Brain microvascular endothelial cell (primary cell): ENCODE measurements at regions not wholly inside any gene's neighbourhood (a gene's known extent, or its start where the extent isn't known, plus 50 kb on each side); places are given as distances from the start of the nearest gene placed in this dataset.
A peak's percentile ranks its signal among the peaks of the same experiment; 100 is the strongest.

Experiments used
- DNase-seq: peaks from one replicate; pipeline ENCODE4 v3.0.0-alpha.2; 2020
- H3K27ac ChIP-seq: fragments of 250-450 bp; sonication (Bioruptor Pico); 2 replicates; pipeline ENCODE4 v1.5.1; 2020; ENCODE audit warnings: mild to moderate bottlenecking, moderate library complexity
- H3K27me3 ChIP-seq: fragments of 250-450 bp; sonication (Bioruptor Pico); replicated peaks from 2 replicates; pipeline ENCODE4 v1.5.1; 2020; ENCODE audit warnings: mild to moderate bottlenecking
- H3K36me3 ChIP-seq: fragments of 250-450 bp; sonication (Bioruptor Pico); replicated peaks from 2 replicates; pipeline ENCODE4 v1.5.1; 2020; ENCODE audit warnings: mild to moderate bottlenecking
- H3K4me3 ChIP-seq: 2 replicates; pipeline ENCODE4 v1.5.1; 2011; ENCODE audit warnings: low read depth, mild to moderate bottlenecking, control low read depth, low read length, moderate library complexity
- in situ Hi-C: cut with HindIII; loops from 2 replicates; pipeline ENCODE4 v1.10.0; 2017; ENCODE audit warnings: low sequenced_read_pairs, low pct_ligation_motif_present
- TF ChIP-seq, protein P1 (sequence below): IDR thresholded peaks from 2 replicates; pipeline ENCODE4 v1.5.1; 2011; ENCODE audit warnings: low read depth, mild to moderate bottlenecking, moderate library complexity, low read length, control low read depth, inconsistent platforms; ENCODE audit errors: missing control alignments

DNA sequence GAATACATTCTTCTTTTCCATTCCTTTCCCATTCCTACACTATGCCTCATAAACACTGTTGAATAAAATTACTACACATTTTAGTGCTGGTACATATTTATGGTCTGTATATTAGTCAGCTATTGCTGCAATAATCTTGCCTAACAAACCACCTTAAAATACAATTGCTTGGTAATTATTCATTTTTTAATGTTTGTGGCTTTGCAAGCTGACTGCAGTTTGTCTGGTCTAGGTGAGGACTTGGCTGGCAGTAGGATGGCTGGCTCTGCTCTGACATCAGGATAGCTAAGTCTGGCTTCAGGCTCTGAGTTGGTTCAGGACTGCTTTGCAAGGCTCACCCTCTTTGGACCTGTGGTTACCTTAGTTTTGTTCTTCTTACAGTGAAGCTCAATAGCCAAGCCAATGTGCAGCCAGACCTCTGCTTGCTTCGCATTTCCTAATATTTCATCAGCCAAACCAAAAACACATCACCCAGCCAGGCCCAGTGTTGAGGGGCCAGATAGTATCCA, 913.4 kb upstream of the RAG2 start:
- in situ Hi-C loops: no loop called here
- no peaks in the 10 kb centered on the region for H3K36me3 ChIP-seq
- H3K4me3 ChIP-seq: no peak overlapping the region

GRCh38 chr11:37509506-37509905, 911.5 kb upstream of the RAG2 start:
- no peak overlapping the region for H3K4me3 ChIP-seq
- DNase-seq: no peak
- in situ Hi-C loops: no loop called here
- no peaks in the 10 kb centered on the region for H3K36me3 ChIP-seq
- TF ChIP-seq, protein P1, sequence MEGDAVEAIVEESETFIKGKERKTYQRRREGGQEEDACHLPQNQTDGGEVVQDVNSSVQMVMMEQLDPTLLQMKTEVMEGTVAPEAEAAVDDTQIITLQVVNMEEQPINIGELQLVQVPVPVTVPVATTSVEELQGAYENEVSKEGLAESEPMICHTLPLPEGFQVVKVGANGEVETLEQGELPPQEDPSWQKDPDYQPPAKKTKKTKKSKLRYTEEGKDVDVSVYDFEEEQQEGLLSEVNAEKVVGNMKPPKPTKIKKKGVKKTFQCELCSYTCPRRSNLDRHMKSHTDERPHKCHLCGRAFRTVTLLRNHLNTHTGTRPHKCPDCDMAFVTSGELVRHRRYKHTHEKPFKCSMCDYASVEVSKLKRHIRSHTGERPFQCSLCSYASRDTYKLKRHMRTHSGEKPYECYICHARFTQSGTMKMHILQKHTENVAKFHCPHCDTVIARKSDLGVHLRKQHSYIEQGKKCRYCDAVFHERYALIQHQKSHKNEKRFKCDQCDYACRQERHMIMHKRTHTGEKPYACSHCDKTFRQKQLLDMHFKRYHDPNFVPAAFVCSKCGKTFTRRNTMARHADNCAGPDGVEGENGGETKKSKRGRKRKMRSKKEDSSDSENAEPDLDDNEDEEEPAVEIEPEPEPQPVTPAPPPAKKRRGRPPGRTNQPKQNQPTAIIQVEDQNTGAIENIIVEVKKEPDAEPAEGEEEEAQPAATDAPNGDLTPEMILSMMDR: no peak
- no peaks in the 10 kb centered on the region for H3K27me3 ChIP-seq
- no peak overlapping the region for H3K27ac ChIP-seq

More for the DNA sequence above, 913.4 kb upstream of the RAG2 start:
- Histone ChIP-seq H3K27ac (peak overlapping the region; percentile 30), H3K27me3 (no peaks in the 10 kb centered on the region)
- TF ChIP-seq, protein P1: no peak
- DNase-seq: no peak

DNA sequence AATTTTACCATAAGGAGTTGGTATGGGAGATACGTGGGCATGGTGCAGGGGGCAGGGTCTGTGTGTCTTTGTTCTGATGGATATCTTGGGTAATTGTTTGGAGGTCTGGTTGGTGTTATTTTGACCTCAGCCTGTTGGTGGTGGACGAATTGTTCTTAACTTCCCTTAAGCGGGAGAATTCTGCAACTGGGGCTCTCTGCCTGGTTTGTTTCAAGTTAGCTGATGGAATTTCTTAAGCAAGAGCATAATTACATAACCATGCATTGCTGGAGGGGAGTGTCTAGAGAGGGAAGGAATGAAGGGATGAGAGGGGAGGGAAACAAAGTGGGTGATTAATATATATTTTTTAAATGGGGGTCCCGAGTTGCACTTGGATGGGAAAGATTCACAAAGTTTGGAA, 908.5 kb upstream of the RAG2 start:
- DNase-seq: no peak
- H3K4me3 ChIP-seq: no peak overlapping the region
- H3K36me3 ChIP-seq: no peaks in the 10 kb centered on the region
- H3K27ac ChIP-seq: no peak overlapping the region
- in situ Hi-C loops: no loop called here
- no peaks in the 10 kb centered on the region for H3K27me3 ChIP-seq
- TF ChIP-seq, protein P1: no peak

DNA sequence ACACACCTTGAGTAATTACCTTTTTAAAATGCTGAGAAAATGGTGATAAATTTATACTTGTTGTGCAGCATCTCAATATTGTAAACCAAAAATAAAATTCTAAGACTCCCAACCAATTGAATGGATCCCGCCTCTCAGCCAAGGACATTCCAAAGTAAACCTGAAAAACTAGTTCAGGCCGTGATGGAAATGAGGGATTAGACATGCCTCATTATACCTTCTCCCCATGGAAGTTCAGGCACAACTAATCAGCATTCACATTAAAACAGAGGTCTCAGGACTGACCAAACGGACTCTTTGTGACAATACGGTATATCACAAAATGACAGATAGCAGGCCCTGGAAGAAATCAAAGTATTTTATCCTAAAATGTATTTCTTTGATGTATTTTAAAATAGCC, 907.4 kb upstream of the RAG2 start:
- TF ChIP-seq, protein P1: no peak
- Histone ChIP-seq H3K4me3 (no peak overlapping the region), H3K27ac (peak overlapping the region; percentile 81)

DNA sequence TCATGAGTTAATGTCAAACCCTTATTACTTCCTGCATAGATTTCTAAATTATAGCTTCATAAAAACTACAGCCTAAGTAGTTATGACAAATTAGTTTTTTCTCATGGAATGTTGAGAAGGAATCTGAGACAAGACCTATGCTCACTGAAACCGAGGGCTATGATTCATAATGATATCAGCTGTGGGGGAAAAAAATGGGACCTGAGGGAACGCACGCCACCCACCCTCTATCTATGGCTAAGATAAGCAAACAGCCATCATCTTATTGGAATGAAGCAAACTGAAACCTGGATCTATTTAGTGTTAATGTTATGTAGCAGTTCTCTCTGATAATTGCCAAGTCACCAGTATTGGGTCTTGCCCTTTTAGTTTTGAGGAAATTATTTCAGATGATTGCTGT, 906.9 kb upstream of the RAG2 start:
- no peaks in the 10 kb centered on the region for H3K27me3 ChIP-seq
- TF ChIP-seq, protein P1: no peak
- no peak overlapping the region for H3K4me3 ChIP-seq
- H3K36me3 ChIP-seq: no peaks in the 10 kb centered on the region
- in situ Hi-C loops: no loop called here
- peak overlapping the region; percentile 81 for H3K27ac ChIP-seq
- peak; percentile 94 for DNase-seq

More for the DNA sequence above, 907.4 kb upstream of the RAG2 start:
- no peak for DNase-seq
- in situ Hi-C loops: no loop called here
- Histone ChIP-seq H3K36me3 (no peaks in the 10 kb centered on the region), H3K27me3 (no peaks in the 10 kb centered on the region)

- in situ Hi-C loops: no loop called here
- Histone ChIP-seq H3K27ac (peak overlapping the region; percentile 81), H3K36me3 (no peaks in the 10 kb centered on the region), H3K4me3 (no peak overlapping the region), H3K27me3 (no peaks in the 10 kb centered on the region)
- DNase-seq: peak; percentile 84
- TF ChIP-seq, protein P1: no peak
Observed at GRCh38 chr11:37504060-37504611, 906.1 kb upstream of the RAG2 start.
